ENCODE measurements at regions not wholly inside any gene's neighbourhood (a gene's known extent, or its start where the extent isn't known, plus 50 kb on each side); places are given as distances from the start of the nearest gene placed in this dataset.

GRCh38 chr7:79555571-79555970 is 102.1 kb upstream of the MAGI2 start:
- no peaks in the 10 kb centered on the region for H4K20me1 ChIP-seq (replicated peaks; ENCODE audit: control insufficient read depth, extremely low read depth, insufficient read depth, low read length)
- no peak overlapping the region for H2AFZ ChIP-seq (ENCODE audit: low read depth, low read length)
- no peak overlapping the region for H3K9ac ChIP-seq (replicated peaks; ENCODE audit: extremely low read depth, insufficient read depth, low read length)
- no peaks in the 10 kb centered on the region for H3K4me1 ChIP-seq (ENCODE audit: control insufficient read depth, extremely low read depth, insufficient read depth, low read length)
- no peaks in the 10 kb centered on the region for H3K9me1 ChIP-seq (replicated peaks; ENCODE audit: control insufficient read depth, extremely low read depth, insufficient read depth, low read length)
- dilution Hi-C loops (cut with MboI; ENCODE audit: extremely low pct_ligation_motif_present, low sequenced_read_pairs), result no loop called here
- DNase-seq (ENCODE audit: low read depth, low spot score), result peak; percentile 2
- intact Hi-C loops (cut with micrococcal nuclease), result no loop called here
- H3K27me3 ChIP-seq (ENCODE audit: control insufficient read depth in 2 of 2, insufficient read depth in 2 of 2, low read length in 2 of 2), result no peaks in the 10 kb centered on the region
- ChIA-PET CTCF (interaction anchor here (0.8 kb wide), 1 partner anchor 36 kb away, joined by 3 read pairs; no protein-coding TSS in a partner anchor), POLR2A (no interaction called here)
- H3K36me3 ChIP-seq (ENCODE audit: control insufficient read depth in 2 of 2, extremely low read depth in 1 of 2, insufficient read depth in 2 of 2, low read length in 2 of 2), result no peaks in the 10 kb centered on the region
- BruUV-seq (replicated peaks), result no TSS peak
- FAIRE-seq, result no peak
- H3K79me2 ChIP-seq (ENCODE audit: control insufficient read depth, insufficient read depth, low read length), result no peaks in the 10 kb centered on the region
- no peak overlapping the region for H3K4me3 ChIP-seq (replicated peaks in 1 of 3; ENCODE audit: insufficient read depth in 1 of 3, low read depth in 1 of 3, low read length in 3 of 3)
- no peak for TF ChIP-seq MAX (IDR thresholded peaks at IDR 0.05; ENCODE audit: insufficient read depth, insufficient read length)
- no peak for TF ChIP-seq JUN (IDR thresholded peaks at IDR 0.05; ENCODE audit: borderline replicate concordance, insufficient read depth, insufficient read length, low read depth)
- TF ChIP-seq MYC (IDR thresholded peaks at IDR 0.05; ENCODE audit: low read depth, low read length), result no peak
- no peak for TF ChIP-seq GATA2 (IDR thresholded peaks at IDR 0.05; ENCODE audit: insufficient read depth, insufficient read length, low read depth, low read length)
- TF ChIP-seq, protein P1, sequence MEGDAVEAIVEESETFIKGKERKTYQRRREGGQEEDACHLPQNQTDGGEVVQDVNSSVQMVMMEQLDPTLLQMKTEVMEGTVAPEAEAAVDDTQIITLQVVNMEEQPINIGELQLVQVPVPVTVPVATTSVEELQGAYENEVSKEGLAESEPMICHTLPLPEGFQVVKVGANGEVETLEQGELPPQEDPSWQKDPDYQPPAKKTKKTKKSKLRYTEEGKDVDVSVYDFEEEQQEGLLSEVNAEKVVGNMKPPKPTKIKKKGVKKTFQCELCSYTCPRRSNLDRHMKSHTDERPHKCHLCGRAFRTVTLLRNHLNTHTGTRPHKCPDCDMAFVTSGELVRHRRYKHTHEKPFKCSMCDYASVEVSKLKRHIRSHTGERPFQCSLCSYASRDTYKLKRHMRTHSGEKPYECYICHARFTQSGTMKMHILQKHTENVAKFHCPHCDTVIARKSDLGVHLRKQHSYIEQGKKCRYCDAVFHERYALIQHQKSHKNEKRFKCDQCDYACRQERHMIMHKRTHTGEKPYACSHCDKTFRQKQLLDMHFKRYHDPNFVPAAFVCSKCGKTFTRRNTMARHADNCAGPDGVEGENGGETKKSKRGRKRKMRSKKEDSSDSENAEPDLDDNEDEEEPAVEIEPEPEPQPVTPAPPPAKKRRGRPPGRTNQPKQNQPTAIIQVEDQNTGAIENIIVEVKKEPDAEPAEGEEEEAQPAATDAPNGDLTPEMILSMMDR (IDR thresholded peaks at IDR 0.05; ENCODE audit: extremely low read depth in 1 of 2, insufficient read depth in 1 of 2, low read depth in 1 of 2, low read length in 2 of 2), result no peak
- TF ChIP-seq FOS (IDR thresholded peaks at IDR 0.05; ENCODE audit: borderline replicate concordance, insufficient read depth, low read length), result no peak
- TF ChIP-seq POLR2A (IDR thresholded peaks at IDR 0.05; ENCODE audit: low read depth, low read length), result no peak
- TF ChIP-seq POLR2AphosphoS5 (IDR thresholded peaks at IDR 0.05; ENCODE audit: insufficient read depth, low read depth, low read length), result no peak
- TF ChIP-seq EZH2 (IDR thresholded peaks at IDR 0.05; ENCODE audit: borderline replicate concordance, low read depth, low read length, severe bottlenecking), result no peak
- H3K9me3 ChIP-seq (replicated peaks; ENCODE audit: control insufficient read depth, insufficient read depth, low read length), result no peaks in the 10 kb centered on the region
- H3K27ac ChIP-seq (ENCODE audit: insufficient read depth, low read depth, low read length), result no peak overlapping the region
- no peak overlapping the region for H3K4me2 ChIP-seq (ENCODE audit: insufficient read depth, low read length)

Measured in endothelial cell of umbilical vein (primary cell).